Fibroblast of lung (primary cell): ENCODE measurements at regions not wholly inside any gene's neighbourhood (a gene's known extent, or its start where the extent isn't known, plus 50 kb on each side); places are given as distances from the start of the nearest gene placed in this dataset.
A peak's percentile ranks its signal among the peaks of the same experiment; 100 is the strongest.

Experiments
- DNase-seq, 2 donors: peaks; one replicate each; pipeline versions ENCODE4 v3.0.0 to v3.0.0-alpha.2; 2010; ENCODE audit warnings: low read depth in 2 of 2
- H2AFZ ChIP-seq: 2 replicates; pipeline ENCODE4 v1.5.1; 2012; ENCODE audit warnings: low read length, control low read depth, inconsistent platforms
- H3K27ac ChIP-seq: 2 replicates; pipeline ENCODE4 v1.5.1; 2011; ENCODE audit warnings: low read length, control low read depth; ENCODE audit not compliant: insufficient read depth
- H3K27me3 ChIP-seq: 2 replicates; pipeline ENCODE4 v1.5.1; 2011; ENCODE audit warnings: mild to moderate bottlenecking, low read length; ENCODE audit not compliant: control insufficient read depth, insufficient read depth
- H3K36me3 ChIP-seq: 2 replicates; pipeline ENCODE4 v1.5.1; 2011; ENCODE audit warnings: low read length; ENCODE audit not compliant: control insufficient read depth, insufficient read depth
- H3K4me1 ChIP-seq: 2 replicates; pipeline ENCODE4 v1.5.1; 2011; ENCODE audit warnings: low read length; ENCODE audit not compliant: control insufficient read depth, insufficient read depth; ENCODE audit errors: extremely low read depth
- H3K4me2 ChIP-seq: 2 replicates; pipeline ENCODE4 v1.5.1; 2011; ENCODE audit warnings: low read length, control low read depth; ENCODE audit not compliant: insufficient read depth; ENCODE audit errors: extremely low read depth
- H3K4me3 ChIP-seq, 4 experiments: fragments of 200-600 bp in 1 of 4; sonication (generic) in 1 of 4; replicated peaks in 1 of 4; 2 replicates each; pipeline ENCODE4 v1.5.1; 2011 to 2016; ENCODE audit warnings: low read length in 4 of 4, low read depth in 3 of 4, mild to moderate bottlenecking in 3 of 4, control low read depth in 2 of 4, inconsistent platforms in 1 of 4, mixed read lengths in 1 of 4; ENCODE audit not compliant: insufficient read depth in 1 of 4; ENCODE audit errors: control extremely low read depth in 1 of 4
- H3K79me2 ChIP-seq: 2 replicates; pipeline ENCODE4 v1.5.1; 2012; ENCODE audit warnings: mild to moderate bottlenecking, low read length, inconsistent platforms; ENCODE audit not compliant: control insufficient read depth, insufficient read depth
- H3K9ac ChIP-seq: 2 replicates; pipeline ENCODE4 v1.5.1; 2011; ENCODE audit warnings: mild to moderate bottlenecking, low read length, control low read depth; ENCODE audit not compliant: insufficient read depth
- H3K9me3 ChIP-seq: 2 replicates; pipeline ENCODE4 v1.5.1; 2012; ENCODE audit warnings: low read depth, low read length; ENCODE audit not compliant: control insufficient read depth, insufficient read depth
- H4K20me1 ChIP-seq: 2 replicates; pipeline ENCODE4 v1.5.1; 2011; ENCODE audit warnings: low read length; ENCODE audit not compliant: control insufficient read depth, insufficient read depth; ENCODE audit errors: extremely low read depth
- CTCF ChIP-seq, 2 donors: IDR thresholded peaks in 1 of 2; conservative IDR thresholded peaks in 1 of 2; 1 replicate in 1 of 2; 2 replicates in 1 of 2; pipeline ENCODE4 v1.5.1; 2011 to 2012; ENCODE audit warnings: low read length in 2 of 2, control low read depth in 1 of 2, inconsistent platforms in 1 of 2, low read depth in 1 of 2, mild to moderate bottlenecking in 1 of 2
- EZH2 ChIP-seq: IDR thresholded peaks from 2 replicates; pipeline ENCODE4 v1.5.1; 2012; ENCODE audit warnings: low read length, control low read depth, mild to moderate bottlenecking; ENCODE audit errors: missing control alignments

GRCh38 chr7:84354866-84355265 is 160.3 kb upstream of the SEMA3A start:
- no peaks in the 10 kb centered on the region for H3K4me1 ChIP-seq
- no peaks in the 10 kb centered on the region for H3K79me2 ChIP-seq
- no peaks in the 10 kb centered on the region for H4K20me1 ChIP-seq
- no peak overlapping the region for H3K4me3 ChIP-seq
- TF ChIP-seq CTCF (conservative IDR thresholded peaks at IDR 0.05 in 1 of 2, IDR thresholded peaks at IDR 0.05 in 1 of 2; ENCODE audit: low read depth in 1 of 2, low read length in 2 of 2): no peak
- no peak for TF ChIP-seq EZH2
- no peaks in the 10 kb centered on the region for H3K9me3 ChIP-seq
- no peaks in the 10 kb centered on the region for H3K27me3 ChIP-seq
- no peak overlapping the region for H3K27ac ChIP-seq
- no peak overlapping the region for H3K4me2 ChIP-seq
- H3K36me3 ChIP-seq: no peaks in the 10 kb centered on the region
- H3K9ac ChIP-seq: no peak overlapping the region
- H2AFZ ChIP-seq: no peak overlapping the region
- peak in 1 of 2 donors; percentile 29 for DNase-seq

- TF ChIP-seq CTCF (conservative IDR thresholded peaks at IDR 0.05 in 1 of 2, IDR thresholded peaks at IDR 0.05 in 1 of 2; ENCODE audit: low read depth in 1 of 2, low read length in 2 of 2) (no peak), EZH2 (no peak)
- Histone ChIP-seq H3K9me3 (no peaks in the 10 kb centered on the region), H3K27me3 (no peaks in the 10 kb centered on the region), H3K27ac (no peak overlapping the region), H4K20me1 (no peaks in the 10 kb centered on the region), H3K4me2 (no peak overlapping the region), H3K79me2 (no peaks in the 10 kb centered on the region), H2AFZ (no peak overlapping the region), H3K9ac (no peak overlapping the region), H3K4me3 (no peak overlapping the region), H3K36me3 (no peaks in the 10 kb centered on the region), H3K4me1 (no peaks in the 10 kb centered on the region)
- no peak for DNase-seq
These were observed 159.4 kb upstream of the SEMA3A start for GRCh38 chr7:84354030-84354429.

GRCh38 chr7:84339306-84339705 is 144.7 kb upstream of the SEMA3A start:
- H3K27me3 ChIP-seq: no peaks in the 10 kb centered on the region
- no peak overlapping the region for H2AFZ ChIP-seq
- no peaks in the 10 kb centered on the region for H3K9me3 ChIP-seq
- H3K79me2 ChIP-seq: no peaks in the 10 kb centered on the region
- no peak overlapping the region for H3K4me3 ChIP-seq
- TF ChIP-seq CTCF (conservative IDR thresholded peaks at IDR 0.05 in 1 of 2, IDR thresholded peaks at IDR 0.05 in 1 of 2; ENCODE audit: low read depth in 1 of 2, low read length in 2 of 2) (no peak), EZH2 (no peak)
- no peaks in the 10 kb centered on the region for H4K20me1 ChIP-seq
- no peak overlapping the region for H3K9ac ChIP-seq
- H3K4me2 ChIP-seq: no peak overlapping the region
- no peaks in the 10 kb centered on the region for H3K4me1 ChIP-seq
- H3K36me3 ChIP-seq: no peaks in the 10 kb centered on the region
- H3K27ac ChIP-seq: no peak overlapping the region
- DNase-seq: peak; percentile 58 to 64
